HG03469 (cell line): ENCODE measurements at regions not wholly inside any gene's neighbourhood (a gene's known extent, or its start where the extent isn't known, plus 50 kb on each side); places are given as distances from the start of the nearest gene placed in this dataset.

ENCODE experiments used
- ATAC-seq: cut with Tn5 transposase; IDR thresholded peaks from one replicate; pipeline ENCODE4 v1.9.1; 2021; ENCODE audit warnings: mild to moderate bottlenecking, moderate library complexity, moderate number of reproducible peaks; ENCODE audit not compliant: unreplicated experiment

DNA sequence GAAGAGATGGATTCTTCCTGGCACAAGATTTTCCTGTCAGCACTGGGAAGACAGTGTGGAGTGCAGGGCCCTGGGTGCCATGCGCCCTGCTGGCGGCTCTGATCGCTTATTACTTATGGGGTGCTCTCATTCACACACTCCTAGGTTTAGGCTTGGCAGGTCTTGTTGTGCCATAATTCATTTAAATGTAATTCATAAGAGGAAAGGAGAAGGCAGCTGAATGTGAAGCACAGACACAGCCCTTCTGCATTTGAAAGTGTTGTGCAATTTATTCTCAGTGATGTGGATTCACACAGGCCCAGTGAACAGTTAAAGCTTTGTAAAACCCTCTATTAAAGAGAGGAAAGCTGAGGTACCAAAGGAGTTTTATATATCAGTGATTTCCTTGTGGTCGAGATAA is 249.7 kb downstream of the C4orf33 start:
- ATAC-seq, result no peak

DNA sequence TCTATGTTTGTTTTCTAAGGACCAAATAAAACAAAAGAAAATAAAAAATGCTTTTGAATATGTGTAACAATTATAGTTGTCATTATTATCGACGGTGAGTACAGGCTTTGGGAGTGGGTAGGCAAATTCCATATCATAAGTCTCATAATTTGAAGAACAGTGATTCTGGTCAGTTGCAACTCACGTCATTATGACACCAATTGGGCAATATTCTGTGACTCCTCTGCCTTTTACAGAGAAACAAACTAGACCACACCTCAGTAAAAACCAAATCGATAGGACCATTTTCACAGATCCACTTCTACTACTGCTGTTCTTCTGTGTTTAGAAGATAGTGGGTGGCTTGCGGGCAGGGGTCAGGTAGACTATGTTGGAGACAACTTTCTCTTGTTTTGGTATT is 250.1 kb downstream of the C4orf33 start:
- ATAC-seq, result no peak

DNA sequence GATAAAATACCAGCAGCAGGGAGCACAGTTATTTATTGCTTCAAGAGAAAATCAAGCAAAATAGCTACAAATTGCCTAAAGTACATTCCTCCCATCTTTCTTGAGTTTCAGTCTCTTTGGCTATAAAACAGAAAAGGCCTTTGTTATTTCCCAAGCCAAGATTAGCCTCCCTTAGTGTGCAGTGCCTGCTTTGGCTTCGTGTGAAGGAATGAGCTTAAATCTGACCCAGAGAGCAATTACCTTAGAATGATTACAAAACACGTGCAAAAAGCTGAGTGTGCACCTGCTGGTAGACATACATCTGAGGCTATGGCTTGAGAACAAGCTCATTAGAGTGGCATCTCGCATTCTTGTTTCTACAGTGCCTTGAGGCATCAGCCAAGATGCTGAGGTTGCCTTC is 250.8 kb downstream of the C4orf33 start:
- ATAC-seq, result no peak

DNA sequence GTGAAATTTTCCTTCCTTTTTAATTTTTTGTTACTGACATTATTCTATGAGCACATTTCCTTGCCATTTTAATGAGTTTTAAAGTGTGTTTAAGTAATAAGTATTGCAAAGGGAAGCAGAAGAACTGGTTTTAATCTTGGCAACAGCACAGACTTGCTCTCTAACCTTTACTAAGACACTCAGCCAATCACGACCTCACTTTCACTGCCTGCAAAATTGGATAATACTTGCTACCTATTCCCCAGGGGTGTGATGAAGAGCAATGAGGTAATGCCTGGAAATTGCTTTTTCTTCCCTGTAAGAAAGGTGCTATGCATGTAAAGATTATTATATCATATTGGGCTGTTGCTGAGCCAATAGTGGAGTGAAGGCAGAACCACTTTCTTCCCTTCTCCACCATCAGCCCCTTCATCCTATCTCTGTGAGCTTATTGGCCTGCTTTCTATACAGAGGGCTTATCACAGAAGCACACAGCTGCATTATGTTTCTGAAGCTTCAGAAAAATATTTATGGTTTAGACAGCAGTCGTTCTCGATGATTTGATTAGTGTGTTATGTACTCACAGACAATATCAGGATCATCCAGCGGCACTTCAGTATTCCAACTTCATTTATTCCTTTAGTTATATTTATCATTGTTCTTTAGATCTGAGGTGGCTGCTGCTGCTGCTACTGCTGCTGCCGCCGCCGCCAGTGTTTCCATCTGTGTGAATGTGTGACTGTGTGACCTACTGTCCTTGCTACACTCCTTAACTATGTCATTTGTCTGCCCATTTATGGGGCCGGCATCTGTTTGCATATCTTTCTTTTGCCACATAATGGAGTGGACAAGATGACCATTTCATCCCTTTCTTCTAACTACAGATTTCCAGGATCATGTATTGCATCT is 255.1 kb downstream of the C4orf33 start:
- ATAC-seq, result no peak

DNA sequence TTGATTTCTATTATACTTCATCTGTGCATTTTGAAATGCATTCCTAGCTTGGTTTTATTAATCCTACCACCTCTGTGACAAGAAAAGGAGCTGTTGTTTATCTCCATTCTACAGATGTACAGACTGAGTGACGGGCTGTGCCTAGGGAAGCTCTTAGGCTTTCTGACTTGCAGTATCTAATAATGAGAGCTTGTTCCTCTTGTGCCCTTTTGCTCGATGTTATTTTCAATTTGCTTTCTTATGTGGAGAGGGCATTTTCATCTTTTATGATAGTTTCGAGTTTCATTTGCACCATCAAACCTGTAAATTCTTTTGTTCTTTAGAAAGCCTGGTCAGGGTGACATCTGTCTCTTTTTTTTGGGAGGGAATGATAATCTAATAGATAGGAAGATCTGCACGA is 256.5 kb downstream of the C4orf33 start:
- no peak for ATAC-seq

DNA sequence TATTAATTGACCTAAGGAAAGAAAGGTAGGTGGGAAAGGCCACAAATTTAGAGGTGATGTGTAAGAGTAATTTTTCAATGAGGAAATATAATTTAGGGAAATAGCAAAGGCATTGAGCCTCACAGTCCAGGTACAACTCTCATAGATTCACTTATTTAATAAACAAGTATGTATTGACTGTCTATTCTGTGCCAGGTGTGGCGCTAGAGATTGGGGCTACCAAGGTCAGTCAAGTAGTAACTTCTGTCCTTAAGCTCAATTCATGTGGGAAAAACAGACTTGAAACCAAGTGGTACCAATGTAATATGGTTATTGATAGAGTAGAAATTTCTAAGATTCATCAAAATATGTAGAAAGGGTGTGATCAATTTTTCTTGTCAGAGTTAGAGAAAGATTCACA is 257.5 kb downstream of the C4orf33 start:
- no peak for ATAC-seq

DNA sequence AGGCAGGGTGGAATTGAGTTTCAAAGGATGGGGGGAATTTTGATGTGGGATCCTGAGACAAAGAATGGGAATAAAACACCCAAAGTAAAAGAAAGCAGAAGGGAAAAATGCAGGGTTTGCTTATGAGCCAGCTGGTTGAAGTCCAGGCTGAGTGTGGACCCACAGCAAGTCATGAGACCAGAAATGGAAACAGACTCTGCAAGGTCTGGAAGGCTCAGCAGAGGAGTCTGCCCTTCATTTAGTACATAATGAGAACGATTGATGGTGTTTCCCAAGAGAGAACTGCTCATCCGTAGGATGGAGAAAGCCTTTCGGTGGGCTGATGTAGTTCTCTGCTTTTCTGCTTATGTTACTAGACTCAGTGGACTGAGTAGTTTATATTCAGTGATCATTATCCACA is 259.1 kb downstream of the C4orf33 start:
- ATAC-seq, result no peak

DNA sequence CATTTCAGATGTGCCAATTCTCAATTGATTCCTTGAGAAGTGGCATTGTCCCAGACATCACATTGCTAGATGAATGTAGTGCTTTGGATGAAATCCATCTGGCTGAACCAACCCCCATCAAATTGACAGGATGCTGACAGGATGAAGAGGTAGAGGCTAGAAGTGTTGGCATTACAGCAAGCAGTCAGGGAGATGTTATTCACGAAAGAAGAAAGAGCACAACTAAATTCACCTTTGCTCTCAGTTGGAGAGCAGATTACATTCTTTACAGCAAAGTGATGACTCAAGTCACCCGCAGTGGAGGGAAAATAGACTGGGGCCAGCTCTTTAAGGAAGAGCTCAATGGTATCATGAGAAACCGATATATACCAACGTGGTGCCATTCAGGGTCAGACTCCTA is 259.6 kb downstream of the C4orf33 start:
- no peak for ATAC-seq

DNA sequence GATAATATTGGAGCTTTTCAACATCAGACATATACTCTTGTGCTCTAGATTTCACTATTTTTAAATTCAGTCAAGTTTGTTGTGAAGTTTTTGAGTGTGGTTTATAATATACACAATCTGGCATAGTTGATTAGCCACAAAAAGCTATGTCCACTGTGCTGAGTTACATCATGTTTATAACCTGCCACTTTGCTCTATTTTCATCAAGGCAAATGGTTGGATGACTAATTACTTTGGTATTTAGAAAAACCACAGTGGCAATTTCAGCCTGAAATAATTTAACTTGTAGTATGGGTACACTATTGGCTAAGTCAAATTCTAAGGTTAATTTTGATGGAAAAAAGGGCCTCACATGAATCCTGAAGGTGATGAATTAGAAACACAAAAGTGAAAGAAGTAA is 262.6 kb downstream of the C4orf33 start:
- ATAC-seq, result no peak

DNA sequence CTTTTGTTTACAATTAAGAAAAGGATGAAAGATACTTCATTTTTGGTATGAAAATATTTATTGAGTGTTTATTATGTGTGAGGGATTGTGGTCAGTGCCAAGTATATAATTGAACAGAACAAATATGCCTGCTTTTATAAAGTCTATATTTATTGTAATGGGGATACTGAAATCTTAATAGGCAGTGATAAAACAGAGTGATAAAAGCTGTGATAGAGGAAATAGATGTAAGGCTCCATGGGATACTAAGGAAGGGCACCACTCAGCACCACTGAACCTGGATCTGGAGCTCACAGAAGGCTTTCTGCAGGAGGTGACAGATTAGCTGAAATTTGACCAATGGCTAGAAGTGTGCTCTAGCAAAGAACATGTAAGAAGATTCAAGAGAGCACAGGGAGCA is 263.5 kb downstream of the C4orf33 start:
- ATAC-seq, result no peak

DNA sequence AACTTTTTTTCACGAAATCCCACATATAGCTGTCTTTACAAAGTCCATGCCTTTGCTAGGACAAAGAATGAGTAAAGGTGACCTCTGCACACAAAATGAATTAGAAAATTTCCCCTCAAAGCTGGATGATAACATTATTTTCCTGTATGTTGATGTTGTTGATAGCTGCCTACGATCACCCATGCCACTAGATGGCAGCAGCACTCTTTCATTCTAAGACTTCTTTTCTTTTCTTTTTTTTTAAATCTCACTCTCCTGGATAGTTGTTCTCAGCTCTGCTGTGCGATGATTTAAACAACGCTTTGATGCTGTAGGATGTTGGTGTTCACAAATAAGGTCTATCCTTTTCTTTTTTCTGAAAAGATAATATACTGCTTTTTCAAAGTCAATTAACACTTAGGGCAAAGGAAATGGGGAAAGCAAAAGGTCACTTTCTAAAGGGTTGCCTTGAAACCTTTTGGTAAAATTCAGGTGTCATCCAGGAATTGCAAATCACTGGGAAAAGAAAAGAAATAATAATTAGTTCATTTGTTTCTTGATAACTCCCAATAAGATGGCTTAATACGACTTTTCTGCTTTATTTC is 266.8 kb downstream of the C4orf33 start:
- ATAC-seq, result peak; percentile 76

DNA sequence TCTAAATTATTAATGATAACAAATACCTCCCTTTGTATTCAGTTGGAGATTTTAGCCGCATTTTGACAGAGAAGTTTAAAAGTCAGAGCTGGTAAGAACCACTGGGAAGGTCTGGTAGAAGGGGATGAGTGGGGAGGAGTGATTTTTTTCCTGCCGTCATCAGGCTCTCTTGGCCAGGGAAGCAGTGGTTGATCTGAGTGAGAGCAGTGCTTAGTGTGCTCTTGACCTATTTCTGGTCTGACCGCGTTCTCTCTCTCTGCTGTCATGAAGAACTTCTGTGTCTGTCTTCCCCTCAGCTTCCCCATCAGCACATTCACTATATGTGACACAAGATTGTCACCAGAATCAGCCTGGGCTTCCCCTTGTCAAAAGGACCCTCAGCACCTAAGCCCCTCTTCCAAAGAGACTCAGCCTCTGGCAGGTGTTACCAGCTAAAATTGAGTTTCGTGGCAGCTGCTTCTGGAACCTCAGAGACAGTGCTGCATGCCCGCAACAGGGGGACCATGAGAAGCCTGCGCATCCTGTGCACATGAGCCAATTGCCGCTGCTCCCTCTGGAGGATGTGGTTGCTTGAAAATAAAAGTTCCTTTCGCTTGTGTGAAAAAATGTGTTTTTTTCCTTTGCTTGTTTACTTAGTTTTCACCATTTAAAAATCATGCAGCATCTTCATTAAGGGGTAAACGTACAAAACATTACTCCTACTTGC is 268.9 kb downstream of the C4orf33 start:
- no peak for ATAC-seq

DNA sequence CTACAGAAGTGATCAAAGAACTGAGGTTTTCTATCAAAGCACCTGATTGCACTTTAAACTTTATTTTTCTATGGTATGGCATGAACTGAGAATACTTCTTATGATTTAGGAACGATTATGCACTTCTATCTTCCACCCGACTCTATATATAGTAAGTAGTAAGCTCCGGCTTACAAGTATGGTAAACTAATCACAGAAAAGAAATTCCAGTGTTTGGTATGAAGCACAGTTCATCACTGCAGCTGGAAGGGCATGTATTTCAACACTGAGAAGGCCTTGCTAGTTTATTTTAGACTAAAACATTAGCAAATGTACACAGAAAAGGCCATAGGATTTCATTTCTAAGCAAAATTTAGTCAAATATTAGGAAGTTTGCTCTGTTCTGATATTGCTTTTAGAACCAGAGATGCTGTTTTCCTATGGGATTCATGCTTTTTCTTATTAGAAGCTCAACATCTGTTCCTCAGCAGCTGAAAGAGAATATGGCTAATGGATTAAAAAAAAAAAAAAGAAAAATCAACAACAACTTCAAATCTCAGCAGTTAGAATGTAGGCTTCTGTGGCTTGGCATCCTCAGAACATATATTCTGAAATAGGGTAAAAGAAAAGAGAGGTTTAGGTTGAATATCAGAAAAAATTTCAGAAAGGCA is 273.5 kb downstream of the C4orf33 start:
- ATAC-seq, result no peak

DNA sequence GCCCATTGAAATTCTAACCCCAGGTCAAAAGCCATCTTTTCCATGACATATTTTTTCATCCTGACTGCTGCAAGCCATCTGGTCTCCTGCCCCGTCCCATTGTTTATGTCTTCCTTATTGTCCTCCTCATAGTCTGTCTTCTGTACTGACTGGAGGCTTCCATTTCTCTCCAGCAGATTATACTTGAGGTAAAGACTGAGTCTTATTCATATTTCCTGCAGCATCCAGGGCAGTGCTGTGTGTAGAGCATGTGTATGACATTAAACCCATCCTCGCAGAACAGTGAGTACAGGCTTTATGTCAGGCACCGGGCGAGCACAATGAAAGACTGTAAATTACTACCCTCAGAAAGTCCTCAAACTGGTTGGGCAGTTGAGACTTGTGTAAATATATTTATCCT is 275.1 kb downstream of the C4orf33 start:
- no peak for ATAC-seq

DNA sequence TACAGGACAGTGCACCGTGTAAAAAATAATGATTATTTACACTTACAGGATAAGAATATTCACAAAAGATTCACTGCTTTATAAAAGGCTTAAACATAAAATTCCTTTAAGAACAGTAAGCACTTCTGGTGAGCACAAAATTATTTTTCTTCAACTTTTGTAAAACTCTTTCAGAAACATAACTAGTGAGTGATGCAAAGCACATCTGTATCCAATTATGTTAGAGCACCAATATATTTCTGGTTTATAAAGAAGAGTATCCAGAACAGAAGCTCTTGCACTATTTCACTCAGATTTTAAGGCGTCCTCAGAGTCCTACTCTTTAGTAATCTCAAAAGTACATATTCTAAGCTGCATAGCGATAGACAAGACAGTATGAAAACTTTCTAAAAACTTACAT is 276.0 kb downstream of the C4orf33 start:
- no peak for ATAC-seq

DNA sequence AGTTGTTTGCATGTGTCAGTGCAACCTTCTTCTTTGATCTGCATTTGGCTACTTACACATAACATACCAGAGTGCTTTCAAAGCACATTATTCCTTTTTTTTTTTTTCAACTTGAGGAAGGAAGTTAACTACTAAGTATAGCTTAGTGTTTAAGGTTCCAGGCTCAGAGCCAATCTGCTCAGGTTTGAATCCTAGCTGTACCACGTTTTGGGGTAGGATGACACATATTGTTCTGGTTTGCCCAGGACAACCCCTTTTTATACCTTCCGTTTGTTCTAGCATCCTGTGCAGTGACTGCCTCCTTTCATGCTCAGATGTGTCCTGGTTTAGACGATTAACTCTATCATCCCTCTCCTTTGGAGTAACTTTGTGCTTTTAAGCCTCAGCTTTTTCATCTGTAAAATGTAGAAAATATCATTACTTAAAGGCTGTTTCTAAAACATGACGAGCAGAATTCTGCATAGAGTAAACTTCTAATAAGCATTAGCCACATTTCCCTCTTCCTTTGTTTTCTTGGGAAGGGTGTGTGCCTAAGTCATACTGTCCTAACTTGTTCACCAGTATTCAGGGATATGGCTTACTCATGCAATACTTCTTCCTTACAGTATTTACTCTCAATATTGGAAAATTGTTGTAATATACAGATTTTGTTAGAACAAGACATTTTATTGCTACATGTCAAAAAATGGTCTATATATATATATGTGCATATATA is 281.3 kb downstream of the C4orf33 start:
- no peak for ATAC-seq

DNA sequence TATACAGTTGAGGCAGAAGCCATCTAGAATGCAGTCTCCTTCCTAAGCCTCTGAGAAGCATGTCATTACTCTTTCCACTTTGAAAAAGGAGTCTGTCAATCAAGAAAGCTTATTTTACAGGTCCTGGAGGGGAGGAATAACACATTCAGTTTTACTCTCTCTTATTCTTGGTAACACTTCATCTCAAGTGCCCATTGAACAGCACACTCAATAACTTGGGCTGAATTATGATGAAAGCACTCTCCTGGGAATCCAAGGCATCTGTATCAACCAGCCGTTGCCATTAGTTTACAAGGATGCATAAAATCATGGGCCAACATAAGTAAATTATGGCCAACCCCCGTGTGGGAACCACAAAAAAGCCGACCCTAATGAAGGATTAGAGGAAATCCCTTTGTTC is 282.4 kb downstream of the C4orf33 start:
- ATAC-seq, result no peak

DNA sequence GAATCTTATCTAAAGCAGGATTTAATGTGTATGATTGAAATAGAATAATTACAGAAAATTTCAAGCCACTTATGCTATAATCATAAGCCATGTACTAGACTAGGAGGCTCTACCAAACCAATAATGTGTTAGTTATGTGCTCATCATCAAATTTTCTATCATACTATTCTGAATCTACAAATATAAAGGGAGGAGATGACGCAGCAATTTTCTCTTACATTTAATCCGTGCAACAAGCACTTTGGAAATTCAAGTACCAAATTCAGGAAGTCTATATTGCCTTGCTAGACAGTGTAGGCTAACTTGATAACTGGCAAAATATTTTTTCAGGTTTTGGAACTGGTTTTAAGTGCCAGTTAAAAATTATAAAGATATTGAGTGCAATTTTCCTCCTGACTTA is 283.5 kb downstream of the C4orf33 start:
- no peak for ATAC-seq

DNA sequence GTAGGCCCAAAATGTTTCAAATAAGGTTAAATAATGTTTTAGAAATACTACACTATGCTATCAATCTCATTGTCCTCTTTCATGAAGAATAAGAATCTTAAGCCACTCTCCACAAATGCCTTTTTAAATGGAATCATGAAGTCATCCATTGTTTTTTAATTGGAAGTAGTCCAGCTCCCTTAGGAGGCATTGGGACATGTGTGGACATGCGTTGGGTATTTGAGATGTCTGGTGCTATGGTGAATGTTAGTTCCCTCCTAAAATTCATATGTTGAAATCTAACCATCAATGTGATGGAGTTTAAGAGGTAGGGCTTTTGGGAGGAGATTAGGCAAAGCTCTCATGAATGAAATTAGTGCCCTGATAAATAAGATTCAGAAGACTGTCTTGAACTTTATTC is 289.0 kb downstream of the C4orf33 start:
- ATAC-seq, result no peak

DNA sequence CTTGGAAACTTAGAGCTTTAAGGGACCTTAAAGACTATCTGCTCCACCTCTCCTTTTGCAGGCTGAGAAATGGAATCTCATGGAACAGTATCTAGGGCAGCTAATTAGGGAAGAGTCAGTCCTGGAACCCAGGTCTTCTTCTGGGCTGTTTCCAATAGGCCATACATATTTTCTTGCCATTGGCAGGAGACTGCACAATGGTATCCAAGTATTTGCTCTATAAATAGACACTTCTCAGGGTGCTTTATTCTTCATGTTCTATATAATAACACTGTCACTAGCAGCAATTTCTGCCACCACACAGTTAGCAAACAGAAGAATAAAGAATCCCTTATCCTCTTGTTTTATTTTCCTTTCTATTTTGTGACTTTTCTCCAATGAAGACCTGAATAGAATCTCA is 291.7 kb downstream of the C4orf33 start:
- ATAC-seq, result no peak

DNA sequence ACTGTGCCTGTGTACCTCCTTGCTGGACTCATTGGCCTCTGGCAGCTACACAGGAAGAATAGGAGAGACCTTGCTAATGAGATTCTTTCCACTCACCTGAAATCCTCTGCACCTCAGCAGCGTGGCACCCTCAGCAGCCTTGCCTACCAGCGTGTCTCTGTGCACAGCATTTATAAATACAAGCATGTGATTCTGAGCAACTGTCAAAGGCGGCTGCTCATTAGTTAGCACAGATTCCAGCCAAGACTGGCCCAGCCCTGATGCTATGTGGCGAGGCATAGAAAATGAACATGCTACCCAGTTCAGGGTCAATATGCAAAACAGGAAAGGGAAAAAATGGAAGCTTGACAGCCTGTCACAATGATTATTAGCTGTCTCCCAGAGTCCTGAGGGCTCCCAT is 298.0 kb downstream of the C4orf33 start:
- ATAC-seq, result no peak
